HG02610 (cell line): ENCODE measurements at regions not wholly inside any gene's neighbourhood (a gene's known extent, or its start where the extent isn't known, plus 50 kb on each side); places are given as distances from the start of the nearest gene placed in this dataset.
A peak's percentile ranks its signal among the peaks of the same experiment; 100 is the strongest.
"Not testable (repeated sequence)": the region's sequence is repeated elsewhere in the genome, so short reads cannot be mapped to it uniquely, and the experiment has no call there.

Experiments used
- ATAC-seq: cut with Tn5 transposase; IDR thresholded peaks from one replicate; pipeline ENCODE4 v1.9.1; 2021; ENCODE audit warnings: mild to moderate bottlenecking, moderate library complexity; ENCODE audit not compliant: unreplicated experiment

DNA sequence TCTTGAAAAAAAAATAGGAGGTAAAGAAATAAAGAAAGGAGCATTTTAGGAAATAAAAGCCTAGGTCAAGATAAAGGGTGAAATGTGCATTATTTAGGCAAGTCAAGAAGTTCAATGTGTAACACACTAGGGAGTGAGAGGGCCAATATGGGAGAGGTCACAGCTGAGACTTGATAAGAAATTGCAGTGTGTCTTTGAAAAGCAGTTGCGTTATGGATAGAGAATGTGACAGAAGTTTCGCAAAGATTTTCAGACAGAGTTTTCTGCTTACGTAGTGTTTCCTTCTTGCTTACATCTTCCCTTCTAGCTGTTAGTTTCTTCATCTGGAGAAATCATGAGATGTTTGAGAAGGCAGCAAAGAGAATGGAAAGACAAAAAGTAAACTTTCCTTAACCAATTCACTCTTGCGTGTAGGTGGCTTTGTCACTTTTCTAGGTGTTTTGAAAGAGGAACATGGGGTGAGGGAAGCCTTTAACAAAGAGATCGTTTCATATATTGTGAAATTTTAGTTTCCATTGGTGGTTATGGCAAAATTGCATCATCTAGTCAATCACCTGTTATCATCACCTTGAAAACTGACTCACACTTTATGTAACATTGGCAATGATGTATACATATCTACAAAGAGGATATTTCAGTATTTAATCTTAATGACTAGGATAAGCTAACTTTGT, 975.5 kb downstream of the OLFM4 start:
- ATAC-seq: no peak

DNA sequence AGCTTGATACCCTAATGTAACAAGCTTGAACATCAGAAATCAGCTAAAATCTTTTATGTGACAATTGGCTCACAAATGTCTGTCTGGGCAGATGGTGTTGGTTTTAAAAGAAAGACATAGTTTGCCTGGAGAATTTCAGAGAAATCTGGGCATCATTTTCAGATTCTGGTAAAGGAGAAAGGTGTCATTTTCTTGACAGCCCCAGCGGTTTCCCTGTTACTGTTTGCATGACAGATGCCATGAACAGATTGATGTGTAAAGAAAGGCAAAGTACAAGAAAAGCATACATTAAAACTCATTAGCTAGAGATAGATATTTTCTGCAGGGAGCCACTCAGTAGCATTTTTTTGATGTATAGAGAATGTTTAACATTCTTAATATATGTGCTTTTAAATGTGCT, 987.9 kb downstream of the OLFM4 start:
- ATAC-seq: no peak

DNA sequence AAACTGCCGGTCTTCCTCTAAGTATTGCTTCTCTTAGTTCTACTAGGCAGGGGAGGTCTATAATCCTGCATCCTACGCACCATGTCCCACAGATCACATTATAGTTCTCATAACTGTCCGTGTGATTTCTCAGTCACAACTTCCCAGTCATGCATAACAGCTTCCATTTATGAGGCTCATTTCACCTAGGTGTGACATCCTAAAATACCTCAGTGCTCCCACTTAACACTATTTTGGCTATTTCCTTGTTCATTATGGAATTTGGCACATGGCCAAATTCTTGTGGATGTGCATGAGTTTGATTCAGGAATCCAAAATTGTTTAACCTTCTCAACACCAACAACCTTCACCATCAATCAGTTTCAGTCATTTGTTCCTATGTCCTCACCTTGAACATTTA, 989.9 kb downstream of the OLFM4 start:
- ATAC-seq: no peak

DNA sequence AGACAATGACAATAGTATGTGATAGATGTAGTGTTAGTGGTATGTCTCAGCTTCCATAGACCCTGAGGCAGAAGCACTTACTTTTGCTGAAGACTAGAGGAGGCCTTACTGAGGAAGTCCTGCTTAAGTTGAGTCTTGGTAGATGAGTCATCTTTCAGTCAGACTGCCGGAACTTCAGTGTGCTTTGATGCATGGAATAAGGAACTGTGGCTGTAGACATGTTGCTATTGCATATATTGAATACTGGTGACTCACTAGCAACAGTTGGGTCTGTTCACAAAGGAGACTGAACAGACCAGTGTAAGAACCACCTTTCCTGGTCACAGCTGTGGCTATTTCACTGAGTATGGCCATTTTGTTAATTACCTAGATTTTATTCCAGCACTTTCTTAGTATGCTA, 1000.6 kb downstream of the OLFM4 start:
- peak; percentile 100 for ATAC-seq

DNA sequence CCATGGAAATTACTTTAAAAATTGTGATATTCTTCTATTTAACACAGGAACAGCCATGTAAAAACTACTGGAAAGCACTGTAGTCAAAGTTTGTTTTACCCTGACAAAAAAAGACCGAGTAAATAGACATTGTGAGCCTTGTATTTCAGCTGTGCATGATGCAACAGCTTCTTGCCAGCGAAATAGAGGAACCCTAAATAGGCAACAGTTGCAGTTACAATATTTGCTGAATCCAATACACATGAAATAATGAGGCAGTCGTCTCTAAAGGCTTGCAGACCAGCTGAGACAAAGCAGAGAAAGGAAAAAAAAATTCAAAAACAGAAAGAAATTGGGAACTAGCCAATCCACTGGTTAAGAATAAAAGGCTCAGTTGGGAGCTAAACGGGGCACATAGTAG, 1001.1 kb downstream of the OLFM4 start:
- no peak for ATAC-seq

DNA sequence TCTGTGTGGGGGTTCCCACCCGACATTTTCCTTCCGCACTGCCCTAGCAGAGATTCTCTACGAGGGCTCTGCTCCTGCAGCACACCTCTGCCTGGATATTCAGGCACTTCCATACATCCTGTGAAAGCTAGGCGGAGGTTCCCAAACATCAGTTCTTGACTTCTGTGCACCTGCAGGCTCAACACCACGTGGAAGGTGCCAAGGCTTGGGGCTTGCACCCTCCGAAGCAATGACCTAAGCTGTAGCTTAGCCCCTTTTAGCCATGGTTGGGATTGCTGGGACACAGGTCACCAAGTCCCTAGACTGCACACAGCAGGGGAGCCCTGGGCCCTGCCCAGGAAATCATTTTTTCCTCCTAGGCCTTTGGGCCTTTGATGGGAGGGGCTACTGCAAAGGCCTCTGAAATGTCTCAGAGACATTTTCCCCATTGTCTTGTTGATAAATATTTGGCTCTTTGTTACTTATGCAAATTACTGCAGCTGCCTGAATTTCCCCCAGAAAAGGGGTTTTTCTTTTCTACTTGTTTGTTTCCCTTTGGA, 1004.8 kb downstream of the OLFM4 start:
- ATAC-seq: no peak

DNA sequence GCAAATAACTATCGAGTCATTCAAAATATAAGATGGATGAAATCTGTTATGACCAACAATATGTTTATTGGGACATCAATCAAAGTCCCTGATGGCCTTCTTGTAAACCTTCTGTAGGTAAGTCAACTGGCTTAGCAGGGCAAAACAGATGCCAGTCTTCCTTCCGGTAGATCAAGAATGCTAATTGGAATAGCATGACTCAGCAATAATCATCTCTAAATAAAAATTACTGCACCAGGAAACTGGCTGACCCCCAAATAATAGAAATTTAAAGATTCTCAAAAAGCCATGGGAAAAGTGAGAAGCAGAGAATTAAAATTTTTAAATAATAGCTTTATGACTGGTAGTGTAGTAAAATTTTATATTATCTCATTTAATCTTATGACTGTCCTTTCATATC, 1005.4 kb downstream of the OLFM4 start:
- no peak for ATAC-seq

DNA sequence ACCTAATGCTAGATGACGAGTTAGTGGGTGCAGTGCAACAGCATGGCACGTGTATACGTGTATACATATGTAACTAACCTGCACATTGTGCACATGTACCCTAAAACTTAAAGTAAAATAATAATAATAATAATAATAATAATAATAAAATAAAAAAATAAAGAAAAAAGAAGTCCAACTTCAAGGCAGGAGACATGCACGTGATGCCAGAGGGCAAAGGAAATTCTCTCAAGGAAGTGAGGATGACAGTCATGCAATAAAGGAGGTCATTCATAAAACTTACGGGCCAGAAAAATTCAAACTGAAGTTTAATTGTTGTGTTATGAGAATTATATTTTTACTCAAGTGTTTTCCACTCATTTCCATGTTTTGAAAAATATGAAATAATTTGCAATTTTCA, 1028.8 kb downstream of the OLFM4 start:
- not testable (repeated sequence) for ATAC-seq

DNA sequence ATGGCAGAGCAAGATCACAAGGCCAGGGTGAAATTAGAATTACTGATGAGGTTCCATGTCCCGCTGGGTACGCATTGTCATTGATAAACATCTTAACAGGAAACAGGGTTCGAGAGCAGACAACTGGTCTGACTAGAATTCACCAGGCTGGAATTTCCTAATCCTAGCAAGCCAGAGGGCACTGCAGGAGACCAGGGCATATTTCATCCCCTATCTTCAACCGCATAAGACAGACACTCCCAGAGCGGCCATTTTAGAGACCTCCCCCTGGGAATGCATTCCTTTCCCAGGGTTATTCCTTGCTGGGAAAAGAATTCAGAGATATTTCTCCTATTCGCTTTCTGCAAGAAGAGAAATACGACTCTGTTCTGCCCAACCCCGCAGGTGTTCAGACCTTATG, 1041.3 kb downstream of the OLFM4 start:
- ATAC-seq: not testable (repeated sequence)

DNA sequence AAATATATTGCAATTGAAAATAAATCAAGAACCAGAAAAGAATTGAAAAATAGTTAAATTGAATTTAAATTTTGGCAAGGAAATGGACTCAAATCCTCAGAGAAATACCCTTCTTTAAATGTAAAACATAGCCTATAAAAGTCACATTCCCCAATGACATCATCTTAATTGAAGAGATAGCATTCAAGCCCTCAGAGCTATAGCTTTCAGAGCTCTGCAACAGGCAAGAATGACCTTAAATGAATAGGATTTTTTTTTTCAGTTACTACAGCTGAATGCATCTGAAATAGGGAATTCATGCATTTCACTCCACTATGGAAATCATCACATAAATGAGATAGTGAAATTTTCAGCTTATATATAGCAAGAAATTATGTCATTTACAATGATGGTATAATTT, 1049.0 kb downstream of the OLFM4 start:
- no peak for ATAC-seq

DNA sequence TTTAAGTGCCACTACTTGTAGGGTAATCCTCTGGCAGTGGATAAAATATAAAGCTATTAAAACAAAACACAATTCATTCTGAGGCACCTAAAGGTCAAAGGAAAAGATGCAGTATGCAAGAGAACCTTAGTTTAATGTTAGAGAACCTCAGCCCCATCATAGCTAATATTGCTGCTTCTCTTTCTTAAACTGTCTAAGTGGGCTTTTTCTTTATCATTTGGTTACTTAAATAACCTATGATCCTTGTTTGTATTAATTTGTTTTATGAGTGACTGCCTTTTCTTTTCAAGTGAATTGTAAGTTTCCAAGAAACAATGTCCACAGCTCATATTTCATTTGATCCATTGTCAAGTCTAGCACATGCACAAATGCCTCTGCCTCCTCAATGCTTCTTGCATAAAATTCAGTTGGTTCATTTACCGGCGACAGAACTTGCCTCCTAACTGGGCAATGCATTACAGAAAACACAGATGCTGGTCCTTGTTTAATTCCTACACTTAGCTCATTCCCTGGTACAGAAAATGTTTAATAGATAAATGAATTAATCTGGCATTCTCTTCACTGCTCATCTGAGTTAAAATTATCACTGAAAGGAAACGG, 1049.8 kb downstream of the OLFM4 start:
- ATAC-seq: no peak

DNA sequence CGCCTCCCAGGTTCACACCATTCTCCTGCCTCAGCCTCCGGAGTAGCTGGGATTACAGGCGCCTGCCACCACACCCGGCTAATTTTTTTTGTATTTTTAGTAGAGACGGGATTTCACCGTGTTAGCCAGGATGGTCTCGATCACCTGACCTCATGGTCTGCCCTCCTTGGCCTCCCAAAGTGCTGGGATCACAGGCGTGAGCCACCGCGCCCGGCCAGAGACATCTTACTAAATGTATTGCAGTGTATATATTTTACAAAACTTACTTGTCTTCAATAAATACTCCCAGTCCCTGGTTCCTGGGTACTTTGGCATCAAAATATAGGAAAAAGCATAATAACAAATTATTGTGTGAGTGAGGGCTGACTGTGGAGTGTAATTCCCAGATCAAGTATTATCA, 1053.7 kb downstream of the OLFM4 start:
- ATAC-seq: not testable (repeated sequence)

DNA sequence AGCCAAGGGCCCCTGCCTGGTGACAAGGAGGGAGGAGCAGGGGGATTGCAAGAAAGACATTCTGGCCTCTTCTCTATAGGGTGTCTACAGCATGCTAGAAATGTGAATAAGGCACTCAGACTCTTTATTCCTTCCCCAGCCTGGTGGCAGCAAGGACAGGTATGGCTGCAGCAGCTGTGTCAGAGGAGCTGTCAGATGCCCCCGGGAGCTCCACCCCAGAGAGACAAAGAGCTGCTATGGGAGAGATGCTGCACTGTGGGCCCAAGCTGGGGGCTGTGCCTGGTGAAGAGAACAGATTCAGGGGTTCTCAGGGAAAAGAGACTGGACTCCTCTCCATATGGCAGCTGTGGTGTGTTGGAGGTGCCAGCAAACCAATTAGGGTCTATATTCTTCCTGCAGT, 1063.3 kb downstream of the OLFM4 start:
- no peak for ATAC-seq

DNA sequence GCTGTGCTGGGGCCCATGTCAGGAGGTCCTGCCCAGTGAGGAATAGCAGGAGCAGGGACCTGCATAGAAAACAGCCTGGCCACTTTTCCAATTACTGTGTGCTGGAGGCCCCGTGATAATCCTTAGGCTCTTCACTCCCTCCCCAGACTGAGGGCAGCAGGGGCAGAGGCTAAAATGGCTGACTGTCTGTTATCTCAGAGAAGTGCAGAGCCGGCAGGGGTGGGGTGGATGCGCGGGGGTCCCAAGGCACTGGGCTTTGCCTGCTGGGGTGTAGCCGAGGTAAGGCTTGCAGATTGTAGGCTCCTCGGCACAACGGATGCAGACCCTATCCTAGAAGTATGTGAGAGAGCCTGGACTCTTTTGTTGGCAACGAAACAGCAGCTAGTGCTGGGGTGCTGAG, 1064.1 kb downstream of the OLFM4 start:
- no peak for ATAC-seq

DNA sequence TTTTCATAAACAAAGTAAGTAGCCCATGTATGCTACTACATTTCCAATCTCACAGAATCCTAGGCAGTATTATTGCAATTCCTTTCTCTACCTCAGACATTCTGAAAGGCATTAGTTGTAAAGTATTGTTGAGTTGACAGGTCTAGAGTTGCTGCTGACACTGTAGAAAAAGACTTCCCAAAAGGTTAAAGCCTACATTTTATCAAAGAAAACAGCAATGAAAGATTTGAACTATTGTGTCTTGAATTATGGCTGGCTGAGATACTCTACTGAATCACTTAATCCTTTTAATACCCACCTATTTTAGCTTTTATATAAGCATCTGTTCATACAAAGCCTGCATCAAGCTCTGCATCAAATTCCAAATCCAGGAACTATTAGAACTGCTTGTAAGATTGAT, 1082.0 kb downstream of the OLFM4 start:
- ATAC-seq: no peak

DNA sequence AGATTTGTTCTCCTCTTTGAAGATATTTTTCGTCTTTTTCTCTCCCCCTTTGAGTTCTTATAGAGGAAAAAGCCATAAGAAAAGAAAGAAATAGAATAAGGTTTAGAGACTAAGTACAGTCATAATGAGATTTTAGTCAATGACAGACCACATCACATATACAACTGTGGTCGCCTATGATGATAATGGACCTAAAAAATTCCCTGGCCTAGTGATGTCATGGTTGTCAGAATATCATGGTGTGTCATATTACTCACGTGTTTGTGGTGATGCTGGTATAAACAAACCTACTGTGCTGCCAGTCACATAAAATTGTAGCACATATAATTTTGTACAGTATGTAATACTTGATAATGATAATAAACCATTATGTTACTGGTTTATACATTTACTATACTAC, 1096.1 kb downstream of the OLFM4 start:
- ATAC-seq: peak; percentile 84

DNA sequence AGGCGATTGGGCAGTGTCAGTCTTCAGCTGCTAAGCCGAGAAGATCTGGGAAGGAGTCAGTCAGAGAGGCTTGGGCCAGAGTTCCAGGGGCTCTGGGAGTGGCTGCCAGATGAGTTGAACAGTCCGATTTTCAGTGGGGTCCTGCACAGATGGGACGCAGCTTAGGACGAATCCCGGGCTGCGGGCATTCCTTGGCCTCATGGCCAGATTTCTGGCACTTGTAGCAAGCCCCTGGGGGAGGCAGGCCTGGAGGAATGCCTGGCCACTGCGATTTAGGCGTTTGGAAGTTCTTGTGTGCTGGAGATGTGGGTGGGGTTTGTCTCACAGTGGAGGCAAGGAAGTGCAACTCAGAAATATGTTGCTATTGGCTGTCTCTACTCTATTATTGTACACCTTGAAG, 1102.3 kb downstream of the OLFM4 start:
- ATAC-seq: not testable (repeated sequence)

DNA sequence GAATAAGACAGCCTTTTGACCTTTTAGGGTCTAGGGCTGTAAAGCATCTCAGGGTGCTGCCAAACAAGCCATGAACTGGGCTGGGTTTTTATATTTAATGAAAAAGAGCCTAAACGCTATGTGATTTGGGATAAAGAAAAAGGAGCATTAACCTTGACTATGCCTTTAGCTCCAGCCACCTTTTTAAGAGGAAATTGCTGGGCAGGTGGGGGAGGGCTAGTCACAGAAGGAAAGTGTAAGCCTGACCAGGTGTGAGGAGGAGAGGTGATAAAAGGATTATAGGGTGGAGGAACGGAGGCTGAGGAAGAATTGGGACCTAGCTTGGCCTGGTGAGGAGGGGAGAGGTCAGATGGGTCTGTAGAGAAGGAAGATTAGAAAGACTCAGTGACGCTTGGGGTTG, 1102.8 kb downstream of the OLFM4 start:
- ATAC-seq: not testable (repeated sequence)

DNA sequence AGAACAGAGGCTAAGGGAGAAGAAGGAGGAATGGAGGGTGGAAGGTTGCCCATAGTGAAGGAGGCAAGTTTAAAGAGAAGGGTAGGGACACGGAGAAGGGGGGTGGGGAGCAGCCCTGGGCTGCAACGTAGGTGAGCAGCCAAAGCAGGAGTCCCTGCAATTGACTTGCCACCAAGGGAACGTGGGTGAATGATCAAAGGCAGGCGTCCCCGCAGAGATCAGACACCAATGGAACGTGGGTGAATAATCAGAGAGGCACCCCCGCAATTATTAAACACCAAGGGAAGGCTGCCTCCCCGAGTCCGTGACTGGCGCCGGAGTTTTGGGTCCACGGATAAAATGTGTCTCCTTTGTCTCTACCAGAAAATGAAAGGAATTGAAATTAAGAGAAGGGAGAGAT, 1103.5 kb downstream of the OLFM4 start:
- ATAC-seq: not testable (repeated sequence)

DNA sequence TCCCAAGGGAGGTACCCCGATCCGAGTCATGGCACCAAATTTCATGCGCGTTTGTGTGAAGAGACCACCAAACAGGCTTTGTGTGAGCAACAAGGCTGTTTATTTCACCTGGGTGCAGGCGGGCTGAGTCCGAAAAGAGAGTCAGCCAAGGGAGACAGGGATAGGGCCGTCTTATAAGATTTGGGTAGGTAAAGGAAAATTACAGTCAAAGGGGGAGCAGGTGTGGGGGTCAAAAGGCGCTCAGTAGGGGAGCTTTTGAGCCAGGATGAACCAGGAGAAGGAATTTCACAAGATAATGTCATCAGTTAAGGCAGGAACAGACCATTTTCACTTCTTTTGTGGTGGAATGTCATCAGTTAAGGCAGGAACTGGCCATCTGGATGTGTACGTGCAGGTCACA, 1104.1 kb downstream of the OLFM4 start:
- not testable (repeated sequence) for ATAC-seq

DNA sequence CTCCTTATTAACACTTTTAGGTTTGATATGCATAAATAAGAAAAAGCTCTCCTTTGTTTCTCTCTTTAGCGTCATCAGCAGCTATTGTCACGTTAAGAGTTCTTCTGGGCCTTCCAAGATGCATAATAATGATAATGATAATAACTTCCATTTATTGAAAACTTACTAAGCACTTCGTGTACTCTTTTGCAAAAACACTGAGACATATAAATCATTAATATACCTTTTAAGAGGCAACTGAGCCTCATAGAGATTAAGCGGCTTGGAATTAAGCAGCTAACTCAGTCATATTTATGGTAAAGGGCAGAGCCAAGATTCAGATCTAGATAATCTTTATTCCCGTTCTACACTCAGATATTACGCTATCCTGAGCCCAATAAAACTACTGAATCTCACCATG, 1105.1 kb downstream of the OLFM4 start:
- no peak for ATAC-seq

DNA sequence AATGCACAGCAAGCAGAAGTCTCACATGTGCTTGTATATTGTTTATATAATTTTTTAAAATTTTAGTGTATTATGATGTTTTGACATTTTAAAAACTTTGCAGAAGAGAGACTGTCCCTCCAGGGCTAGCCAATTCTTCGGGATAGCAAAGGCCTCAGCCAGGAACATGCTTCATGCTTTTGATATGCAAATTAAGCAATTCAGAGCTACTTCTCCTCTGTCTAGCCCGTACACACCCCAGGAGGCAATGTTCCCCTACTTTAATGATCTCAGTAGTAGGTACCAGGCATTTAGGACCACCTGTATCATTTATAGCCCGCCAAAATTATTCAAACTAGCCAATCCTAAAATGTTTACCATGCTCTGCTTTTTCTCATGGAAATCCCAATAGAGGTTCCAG, 1116.2 kb downstream of the OLFM4 start:
- ATAC-seq: no peak

DNA sequence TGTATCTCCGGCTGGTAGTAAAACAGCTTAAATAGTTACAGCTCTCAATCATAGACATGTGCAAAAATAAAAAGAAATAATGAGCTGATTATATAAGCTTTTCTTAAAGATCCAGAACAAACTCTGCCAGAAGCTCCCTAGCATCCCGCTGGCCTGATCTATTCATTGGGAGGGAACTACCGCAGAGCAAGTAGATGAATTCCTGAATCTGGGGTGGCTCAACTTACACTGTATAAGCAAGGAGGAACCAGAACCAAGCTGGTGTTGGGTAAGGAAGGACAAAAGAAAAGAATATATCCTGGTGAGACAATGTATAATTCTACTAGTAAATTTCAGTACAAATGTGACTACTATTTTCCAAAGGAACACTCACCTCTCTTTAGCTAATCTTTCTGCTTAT, 1122.2 kb downstream of the OLFM4 start:
- no peak for ATAC-seq
